ENCODE measurements at regions not wholly inside any gene's neighbourhood (a gene's known extent, or its start where the extent isn't known, plus 50 kb on each side); places are given as distances from the start of the nearest gene placed in this dataset.

GRCh38 chr1:182304627-182305026, 87.0 kb downstream of the GLUL start:
- no peak for TF ChIP-seq CTCF (IDR thresholded peaks at IDR 0.05)
- TF ChIP-seq ZFX (IDR thresholded peaks at IDR 0.05; ENCODE audit: borderline replicate concordance), result no peak
